Trophoblast cell (in vitro differentiated cells and primary cell): ENCODE measurements at regions not wholly inside any gene's neighbourhood (a gene's known extent, or its start where the extent isn't known, plus 50 kb on each side); places are given as distances from the start of the nearest gene placed in this dataset.

Experiments
- DNase-seq, 2 donors: peaks; one replicate each; pipeline ENCODE4 v3.0.0-alpha.2; 2016
- H2AFZ ChIP-seq: 2 replicates; pipeline ENCODE4 v1.6.1; 2013; ENCODE audit warnings: low read length, moderate library complexity, mild to moderate bottlenecking; ENCODE audit not compliant: insufficient read depth, poor library complexity
- H2AK5ac ChIP-seq: 2 replicates; pipeline ENCODE4 v1.6.1; 2013; ENCODE audit warnings: mild to moderate bottlenecking, low read length
- H2BK120ac ChIP-seq: 2 replicates; pipeline ENCODE4 v1.6.1; 2013; ENCODE audit warnings: low read length, mild to moderate bottlenecking, moderate library complexity; ENCODE audit not compliant: insufficient read depth, poor library complexity
- H2BK12ac ChIP-seq: 2 replicates; pipeline ENCODE4 v1.6.1; 2013; ENCODE audit warnings: mild to moderate bottlenecking, low read length, moderate library complexity
- H2BK5ac ChIP-seq: 2 replicates; pipeline ENCODE4 v1.6.1; 2013; ENCODE audit warnings: low read length, low read depth, moderate library complexity, mild to moderate bottlenecking; ENCODE audit not compliant: poor library complexity
- H3K14ac ChIP-seq: 2 replicates; pipeline ENCODE4 v1.6.1; 2013; ENCODE audit warnings: mild to moderate bottlenecking, low read length
- H3K18ac ChIP-seq: 2 replicates; pipeline ENCODE4 v1.6.1; 2013; ENCODE audit warnings: mild to moderate bottlenecking, low read length
- H3K23ac ChIP-seq: 2 replicates; pipeline ENCODE4 v1.6.1; 2013; ENCODE audit warnings: low read length
- H3K27ac ChIP-seq: 2 replicates; pipeline ENCODE4 v1.5.1; 2013; ENCODE audit warnings: low read depth, mild to moderate bottlenecking, inconsistent platforms, low read length, moderate library complexity
- H3K27me3 ChIP-seq: 2 replicates; pipeline ENCODE4 v1.6.1; 2013; ENCODE audit warnings: inconsistent platforms, mild to moderate bottlenecking, low read length, moderate library complexity; ENCODE audit not compliant: insufficient read depth
- H3K36me3 ChIP-seq, 2 experiments: 1 replicate in 1 of 2; 2 replicates in 1 of 2; pipeline ENCODE4 v1.6.1; 2013; ENCODE audit warnings: low read length in 2 of 2, mild to moderate bottlenecking in 2 of 2, moderate library complexity in 1 of 2; ENCODE audit not compliant: insufficient read depth in 2 of 2, control insufficient read depth in 1 of 2
- H3K4ac ChIP-seq: 2 replicates; pipeline ENCODE4 v1.6.1; 2013; ENCODE audit warnings: low read depth, mild to moderate bottlenecking, low read length, moderate library complexity
- H3K4me1 ChIP-seq, 2 experiments: 1 replicate in 1 of 2; 2 replicates in 1 of 2; pipeline ENCODE4 v1.6.1; 2013; ENCODE audit warnings: low read length in 2 of 2, mild to moderate bottlenecking in 2 of 2, moderate library complexity in 1 of 2; ENCODE audit not compliant: insufficient read depth in 2 of 2, control insufficient read depth in 1 of 2
- H3K4me2 ChIP-seq: 2 replicates; pipeline ENCODE4 v1.6.1; 2013; ENCODE audit warnings: inconsistent platforms, mild to moderate bottlenecking, low read length, moderate library complexity
- H3K4me3 ChIP-seq: 2 replicates; pipeline ENCODE4 v1.5.1; 2013; ENCODE audit warnings: mild to moderate bottlenecking, low read depth, low read length, inconsistent platforms
- H3K79me1 ChIP-seq: one replicate; pipeline ENCODE4 v1.6.1; 2013; ENCODE audit warnings: low read length
- H3K79me2 ChIP-seq: 2 replicates; pipeline ENCODE4 v1.6.1; 2013; ENCODE audit warnings: low read length, mild to moderate bottlenecking; ENCODE audit not compliant: control insufficient read depth, insufficient read depth, poor library complexity
- H3K9ac ChIP-seq: 2 replicates; pipeline ENCODE4 v1.6.1; 2013; ENCODE audit warnings: mild to moderate bottlenecking, low read length
- H3K9me3 ChIP-seq: 2 replicates; pipeline ENCODE4 v1.6.1; 2013; ENCODE audit warnings: low read depth, mild to moderate bottlenecking, control low read depth, inconsistent platforms, low read length; ENCODE audit not compliant: insufficient read depth
- H4K12ac ChIP-seq: 2 replicates; pipeline ENCODE4 v1.6.1; 2013; ENCODE audit warnings: low read depth, mild to moderate bottlenecking, low read length, moderate library complexity
- H4K8ac ChIP-seq: 2 replicates; pipeline ENCODE4 v1.6.1; 2013; ENCODE audit warnings: low read depth, mild to moderate bottlenecking, low read length, moderate library complexity
- H4K91ac ChIP-seq: one replicate; pipeline ENCODE4 v1.6.1; 2013; ENCODE audit warnings: low read depth, mild to moderate bottlenecking, low read length, moderate library complexity
- WGBS: extraction: QIAGEN DNeasy Blood & Tissue Kit; methylation state at CpG from one replicate; pipeline ENCODE4 v1.1.7; 2013; ENCODE audit warnings: missing lambda C conversion rate; ENCODE audit not compliant: insufficient read length, insufficient coverage; ENCODE audit errors: extremely low coverage; 5-methylcytosine and 5-hydroxymethylcytosine counted together

GRCh38 chr1:219520241-219520640 lies 92.7 kb downstream of the ZC3H11B start:
- WGBS: no CpG with 5 or more reads among the region's 3 CpGs
- no peak overlapping the region for H4K12ac ChIP-seq
- no peak overlapping the region for H3K23ac ChIP-seq
- DNase-seq: no peak
- peaks cover 2% of the 10 kb centered on the region for H3K79me2 ChIP-seq
- H3K36me3 ChIP-seq: no peaks in the 10 kb centered on the region
- H3K27ac ChIP-seq: no peak overlapping the region
- no peak overlapping the region for H4K8ac ChIP-seq
- H3K4me3 ChIP-seq: no peak overlapping the region
- no peak overlapping the region for H3K9ac ChIP-seq
- H2AFZ ChIP-seq: no peak overlapping the region
- H2BK5ac ChIP-seq: no peak overlapping the region
- H3K14ac ChIP-seq: no peak overlapping the region
- H3K4me1 ChIP-seq: peaks cover 9 to 12% of the 10 kb centered on the region in 2 experiments
- H3K18ac ChIP-seq: no peak overlapping the region
- no peak overlapping the region for H3K4me2 ChIP-seq
- H3K79me1 ChIP-seq: peaks cover 18% of the 10 kb centered on the region
- no peak overlapping the region for H4K91ac ChIP-seq
- no peak overlapping the region for H3K4ac ChIP-seq
- no peak overlapping the region for H2BK120ac ChIP-seq
- no peak overlapping the region for H2BK12ac ChIP-seq
- no peaks in the 10 kb centered on the region for H3K9me3 ChIP-seq
- no peaks in the 10 kb centered on the region for H3K27me3 ChIP-seq
- H2AK5ac ChIP-seq: no peak overlapping the region

DNA sequence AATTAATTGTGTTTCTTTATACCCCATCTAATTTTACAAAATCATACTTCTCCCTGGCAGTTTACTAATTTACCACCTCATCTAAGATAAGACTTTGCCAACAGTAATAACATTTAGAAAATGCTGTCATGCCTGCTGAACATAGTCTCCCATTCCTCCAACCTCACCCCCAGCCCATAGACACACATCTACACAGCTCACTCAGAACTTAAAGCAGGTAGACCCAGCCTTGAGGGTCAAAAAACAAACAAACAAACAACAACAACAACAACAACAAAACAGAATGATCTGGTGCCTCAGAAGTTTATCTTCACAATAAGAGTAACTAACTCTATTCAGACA lies 94.0 kb downstream of the ZC3H11B start:
- peak overlapping the region; percentile 64 for H3K14ac ChIP-seq
- H3K27me3 ChIP-seq: no peaks in the 10 kb centered on the region
- no peak for DNase-seq
- peak overlapping the region; percentile 32 for H4K91ac ChIP-seq
- H3K4me3 ChIP-seq: no peak overlapping the region
- H2BK12ac ChIP-seq: peak overlapping the region; percentile 37
- peak overlapping the region; percentile 91 for H3K27ac ChIP-seq
- no peak overlapping the region for H3K23ac ChIP-seq
- H2BK120ac ChIP-seq: peak overlapping the region; percentile 74
- no peak overlapping the region for H2AK5ac ChIP-seq
- H3K4ac ChIP-seq: no peak overlapping the region
- no peaks in the 10 kb centered on the region for H3K9me3 ChIP-seq
- peaks cover 2% of the 10 kb centered on the region for H3K79me2 ChIP-seq
- H2BK5ac ChIP-seq: peak overlapping the region; percentile 87
- H3K9ac ChIP-seq: no peak overlapping the region
- peaks cover 9 to 12% of the 10 kb centered on the region in 2 experiments for H3K4me1 ChIP-seq
- peaks cover 18% of the 10 kb centered on the region for H3K79me1 ChIP-seq
- peak overlapping the region; percentile 46 for H3K4me2 ChIP-seq
- H3K18ac ChIP-seq: no peak overlapping the region
- no peak overlapping the region for H4K12ac ChIP-seq
- H3K36me3 ChIP-seq: no peaks in the 10 kb centered on the region
- no peak overlapping the region for H2AFZ ChIP-seq
- H4K8ac ChIP-seq: peak overlapping the region; percentile 22

- Histone ChIP-seq H3K27me3 (no peaks in the 10 kb centered on the region), H2AK5ac (peak overlapping the region; percentile 99), H2AFZ (no peak overlapping the region), H4K12ac (peak overlapping the region; percentile 28), H3K14ac (peak overlapping the region; percentile 92), H3K4me3 (no peak overlapping the region), H3K79me2 (peaks cover 2% of the 10 kb centered on the region), H3K4me2 (no peak overlapping the region), H3K9ac (no peak overlapping the region), H3K4ac (peak overlapping the region; percentile 97), H3K79me1 (peaks cover 18% of the 10 kb centered on the region), H4K91ac (peak overlapping the region; percentile 100), H4K8ac (peak overlapping the region; percentile 94), H3K9me3 (no peaks in the 10 kb centered on the region), H2BK5ac (peak overlapping the region; percentile 100), H3K4me1 (peaks cover 9 to 12% of the 10 kb centered on the region in 2 experiments), H2BK120ac (peak overlapping the region; percentile 100), H3K18ac (peak overlapping the region; percentile 95), H3K23ac (no peak overlapping the region), H3K27ac (peak overlapping the region; percentile 99), H3K36me3 (no peaks in the 10 kb centered on the region), H2BK12ac (peak overlapping the region; percentile 100)
- no CpG with 5 or more reads among the region's 3 CpGs for WGBS
- DNase-seq: peak; percentile 79 to 89
Measured at GRCh38 chr1:219518168-219518906, 94.6 kb downstream of the ZC3H11B start.

- no peak overlapping the region for H2AFZ ChIP-seq
- H3K18ac ChIP-seq: no peak overlapping the region
- H4K91ac ChIP-seq: no peak overlapping the region
- no peak overlapping the region for H2BK12ac ChIP-seq
- no peak overlapping the region for H3K9ac ChIP-seq
- no peak overlapping the region for H3K23ac ChIP-seq
- peak overlapping the region; percentile 84 for H2BK5ac ChIP-seq
- H3K14ac ChIP-seq: no peak overlapping the region
- H3K4me3 ChIP-seq: no peak overlapping the region
- peak overlapping the region; percentile 99 for H3K27ac ChIP-seq
- H3K27me3 ChIP-seq: no peaks in the 10 kb centered on the region
- peaks cover 9 to 12% of the 10 kb centered on the region in 2 experiments for H3K4me1 ChIP-seq
- no peak overlapping the region for H2AK5ac ChIP-seq
- H3K4ac ChIP-seq: no peak overlapping the region
- H3K79me2 ChIP-seq: peaks cover 2% of the 10 kb centered on the region
- peak; percentile 80 to 93 for DNase-seq
- H4K8ac ChIP-seq: no peak overlapping the region
- H2BK120ac ChIP-seq: peak overlapping the region; percentile 86
- WGBS: no CpG with 5 or more reads among the region's 3 CpGs
- no peaks in the 10 kb centered on the region for H3K9me3 ChIP-seq
- H3K36me3 ChIP-seq: no peaks in the 10 kb centered on the region
- H4K12ac ChIP-seq: no peak overlapping the region
- H3K79me1 ChIP-seq: peaks cover 18% of the 10 kb centered on the region
- H3K4me2 ChIP-seq: no peak overlapping the region
Measured at GRCh38 chr1:219517031-219517430, 95.9 kb downstream of the ZC3H11B start.
